Renal cortex interstitium (tissue), 11 donors: ENCODE measurements at regions not wholly inside any gene's neighbourhood (a gene's known extent, or its start where the extent isn't known, plus 50 kb on each side); places are given as distances from the start of the nearest gene placed in this dataset.
"Not testable (repeated sequence)": the region's sequence is repeated elsewhere in the genome, so short reads cannot be mapped to it uniquely, and the experiment has no call there.

Experiments used
- DNase-seq, 11 donors: peaks; one replicate each; pipeline ENCODE4 v3.0.0-alpha.2; 2013; ENCODE audit warnings: low read depth in 9 of 11, low spot score in 4 of 11; ENCODE audit errors: extremely low read depth in 1 of 11

- DNase-seq: peak in 1 of 11 donors; percentile 7
Observed at GRCh38 chr5:50501491-50502228, 60.6 kb upstream of the EMB start.

DNA sequence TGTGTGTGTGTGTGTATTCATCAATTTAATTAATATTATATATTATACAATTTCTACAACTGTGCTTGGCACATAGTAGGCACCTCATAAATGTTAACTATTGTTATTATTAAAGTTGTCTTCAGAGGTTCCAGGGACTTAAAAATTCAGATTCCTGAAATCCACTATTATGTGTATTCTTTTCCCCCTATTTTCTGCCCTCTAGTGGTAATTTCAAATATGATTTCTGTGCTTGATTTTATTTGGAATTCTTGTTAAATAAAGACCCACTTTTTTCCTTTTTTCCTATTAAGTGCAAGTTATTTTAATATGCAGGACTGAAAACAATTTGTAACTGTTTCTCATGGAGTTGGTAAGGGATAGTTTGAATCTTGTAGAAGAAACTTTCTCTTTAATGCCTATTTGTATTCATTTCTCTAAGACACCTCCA lies 72.0 kb upstream of the EMB start:
- DNase-seq: not testable (repeated sequence)

DNA sequence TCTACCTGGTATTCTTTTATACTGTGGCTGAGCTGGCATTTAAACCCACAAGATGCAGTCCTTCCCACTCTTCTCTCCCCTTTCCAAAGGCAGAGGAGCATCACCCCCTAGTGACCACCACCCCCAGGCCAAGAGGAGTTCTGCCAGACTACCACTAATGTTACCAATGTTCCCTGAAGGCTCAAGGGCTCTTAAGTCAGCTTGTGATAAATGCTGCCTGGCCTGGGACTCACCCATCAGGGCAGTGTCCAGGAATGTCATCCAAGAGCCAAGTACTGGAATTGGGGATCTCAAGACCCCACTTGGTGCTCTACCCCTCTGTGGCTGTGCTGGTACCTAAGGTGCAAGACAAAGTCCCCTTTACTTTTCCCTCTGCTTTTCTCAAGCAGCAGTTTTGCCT lies 80.0 kb upstream of the EMB start:
- DNase-seq: not testable (repeated sequence)

DNA sequence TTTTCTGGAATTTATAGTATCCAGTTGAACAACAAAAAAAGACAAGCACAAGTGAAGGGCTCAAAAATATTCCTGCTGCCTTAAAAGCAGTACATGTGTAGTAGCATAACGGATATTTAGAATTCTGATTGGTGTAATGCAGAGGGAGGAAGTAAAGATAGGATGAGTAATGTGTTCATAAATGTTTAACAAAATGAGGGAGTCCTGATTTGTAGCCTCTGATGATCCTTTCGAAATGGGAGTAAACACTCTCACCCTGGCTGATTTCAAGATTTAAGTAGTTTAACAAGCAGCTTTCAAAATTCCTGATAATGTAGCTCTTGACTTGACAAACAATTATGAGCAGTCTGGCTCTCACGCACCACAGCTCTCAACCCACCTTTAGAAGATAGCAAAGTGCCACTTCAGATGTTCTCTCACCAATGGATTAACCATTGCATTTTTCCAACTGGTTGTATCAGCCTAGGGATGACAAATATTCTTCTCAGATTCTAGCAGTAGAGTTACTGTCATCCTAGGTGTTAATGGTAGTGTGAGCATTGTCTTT lies 86.5 kb upstream of the EMB start:
- not testable (repeated sequence) for DNase-seq

DNA sequence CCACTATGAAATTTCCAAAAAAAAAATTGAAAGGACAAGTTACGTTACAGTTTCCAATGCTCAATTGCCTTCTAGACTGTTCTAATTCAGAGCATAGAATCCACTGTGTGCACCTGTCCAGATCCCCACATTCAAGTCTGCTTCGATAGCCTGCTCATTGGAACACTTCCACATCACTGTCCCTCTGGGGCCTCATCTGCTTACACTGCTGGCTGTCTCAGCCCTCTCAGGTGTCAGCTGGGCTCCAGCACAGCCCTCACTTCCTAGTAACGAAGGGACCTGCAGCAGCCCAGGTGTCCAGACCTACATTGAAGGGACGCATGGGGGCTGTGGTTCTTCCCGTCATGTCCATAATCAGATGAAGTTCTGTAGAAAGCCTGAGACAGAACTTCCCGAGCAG lies 94.3 kb upstream of the EMB start:
- DNase-seq: no peak

DNA sequence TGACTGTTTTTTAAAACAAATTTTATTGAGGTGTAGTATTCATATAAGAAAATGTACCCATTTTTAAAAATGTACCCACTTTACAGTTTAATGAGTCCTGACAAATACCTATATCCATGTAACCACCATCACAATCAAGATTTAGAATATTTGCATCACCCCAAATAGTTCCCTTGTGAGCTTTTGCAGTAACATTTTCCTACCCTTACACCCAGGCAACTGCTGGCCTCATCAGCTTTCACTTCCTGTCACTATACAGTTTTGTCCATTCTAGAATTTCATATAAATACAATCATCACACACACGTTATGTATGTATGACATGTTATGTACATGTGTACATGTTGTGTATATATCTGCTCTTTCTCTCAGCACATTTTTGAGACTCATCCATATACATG lies 96.4 kb upstream of the EMB start:
- not testable (repeated sequence) for DNase-seq

GRCh38 chr5:50547303-50547702 lies 106.2 kb upstream of the EMB start:
- DNase-seq: no peak

GRCh38 chr5:50550267-50550666 lies 109.2 kb upstream of the EMB start:
- no peak for DNase-seq

- no peak for DNase-seq
Observed at GRCh38 chr5:50550993-50551392, 109.9 kb upstream of the EMB start.

GRCh38 chr5:50553560-50553984 lies 112.5 kb upstream of the EMB start:
- no peak for DNase-seq

GRCh38 chr5:50558640-50559039 lies 107.8 kb upstream of the PARP8 start:
- not testable (repeated sequence) for DNase-seq

DNA sequence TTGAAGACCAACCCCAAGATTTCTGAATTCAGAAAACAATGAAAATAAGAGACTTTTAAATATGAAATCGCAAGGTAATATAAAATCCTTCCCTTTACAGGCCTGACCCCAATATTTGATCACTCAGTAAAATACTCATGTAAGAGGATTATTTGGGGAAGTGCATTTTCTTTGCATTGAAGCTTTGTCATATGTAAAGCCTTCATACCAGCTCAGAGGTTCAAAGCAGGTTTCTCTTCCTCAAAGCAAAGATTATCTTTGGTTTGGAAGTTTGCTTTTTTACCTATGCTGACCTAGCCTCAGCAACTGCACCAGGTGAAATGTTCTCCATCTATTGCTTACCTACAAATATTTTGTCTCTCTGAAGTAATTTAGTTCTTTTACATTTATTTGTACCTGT lies 106.5 kb upstream of the PARP8 start:
- no peak for DNase-seq

DNA sequence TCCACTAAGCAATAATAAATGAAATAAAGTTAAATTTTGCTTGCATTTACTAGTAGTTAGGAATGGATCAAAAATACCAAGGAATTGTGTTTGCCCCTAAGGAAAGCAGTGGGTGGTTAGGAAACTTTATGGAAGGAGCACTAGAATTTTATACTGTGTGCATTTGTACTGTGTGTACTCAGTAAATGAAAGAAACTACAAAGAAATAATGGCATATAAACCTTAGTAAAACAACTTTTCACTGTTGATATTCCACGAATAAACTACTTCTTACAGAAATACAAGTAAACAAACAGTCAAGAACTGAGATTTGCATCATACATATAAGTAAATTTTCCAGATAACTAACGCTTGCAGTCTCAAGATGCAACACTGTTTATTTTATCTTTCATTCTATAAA lies 103.7 kb upstream of the PARP8 start:
- no peak for DNase-seq

DNA sequence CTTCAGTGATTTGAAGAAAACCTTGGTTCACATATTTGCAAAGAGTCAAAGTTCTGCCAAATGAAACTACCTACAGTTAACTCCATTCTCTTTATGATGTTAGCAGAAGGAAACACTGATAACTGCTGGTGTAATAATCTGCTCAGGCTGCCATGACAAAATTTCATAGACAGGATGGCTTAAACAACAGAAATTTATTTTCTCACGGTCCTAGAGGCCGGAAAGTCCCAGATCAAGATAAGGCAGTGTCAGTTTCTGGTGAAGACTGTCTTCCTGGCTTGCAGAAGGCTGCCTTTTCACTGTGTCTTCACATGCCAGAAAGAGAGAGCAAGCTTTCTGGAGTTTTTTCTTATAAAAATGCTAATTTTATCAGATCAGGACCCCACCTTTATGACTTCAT lies 102.4 kb upstream of the PARP8 start:
- no peak for DNase-seq

DNA sequence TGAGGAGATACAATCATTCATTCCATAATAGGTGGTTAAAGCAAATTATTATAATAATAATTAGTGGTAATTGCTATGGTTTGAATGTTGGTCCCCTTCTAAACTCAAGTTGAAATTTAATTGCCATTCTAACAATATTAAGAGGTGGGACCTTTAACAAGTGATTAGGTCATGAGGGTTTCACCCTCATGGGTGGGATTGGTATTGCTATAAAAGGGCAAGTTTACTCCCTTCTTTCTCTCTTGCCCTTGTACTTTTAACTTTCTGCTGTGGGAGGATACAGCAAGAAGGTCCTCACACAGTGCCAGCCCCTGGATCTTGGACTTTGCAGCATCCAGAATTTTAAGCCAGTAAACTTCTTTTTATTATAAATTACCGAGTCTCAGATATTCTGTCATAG lies 101.9 kb upstream of the PARP8 start:
- no peak for DNase-seq

DNA sequence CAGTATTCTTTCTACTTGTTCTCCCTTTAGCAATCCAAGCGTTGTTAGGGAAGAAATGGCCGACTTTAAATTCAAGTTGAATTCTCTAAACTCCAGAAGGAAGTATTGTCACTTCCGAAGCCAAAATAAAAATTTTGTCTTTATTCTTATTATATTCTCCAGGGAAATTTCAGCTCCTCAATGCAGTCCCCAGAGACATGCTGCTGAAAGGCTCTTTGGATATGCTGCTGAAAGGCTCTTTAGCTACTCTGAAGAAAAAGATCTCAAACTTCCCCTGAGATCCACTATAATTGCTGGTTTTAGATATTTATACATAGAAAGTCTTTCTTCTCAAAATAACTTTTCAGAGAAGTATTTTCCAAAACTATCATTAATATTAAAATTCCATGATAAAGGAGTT lies 92.3 kb upstream of the PARP8 start:
- no peak for DNase-seq

DNA sequence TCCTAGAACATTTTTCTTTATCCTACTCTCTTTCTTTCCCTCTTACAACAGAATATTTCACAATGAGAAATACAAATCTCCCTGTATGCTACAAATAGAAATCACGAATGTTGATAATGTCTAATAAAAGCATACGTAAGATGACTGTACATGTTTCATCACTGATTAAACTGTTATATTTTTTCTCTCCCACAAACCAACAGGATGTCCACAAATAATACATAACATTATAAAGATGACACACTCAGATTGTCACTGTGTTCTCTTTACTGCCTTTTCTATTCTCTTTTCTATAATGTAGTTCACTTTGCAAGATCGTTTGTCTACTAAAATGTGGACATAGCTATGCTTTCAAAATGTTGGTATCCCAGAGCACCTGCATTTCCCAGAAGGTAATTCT lies 90.7 kb upstream of the PARP8 start:
- no peak for DNase-seq

GRCh38 chr5:50576265-50576664 lies 90.2 kb upstream of the PARP8 start:
- DNase-seq: no peak

DNA sequence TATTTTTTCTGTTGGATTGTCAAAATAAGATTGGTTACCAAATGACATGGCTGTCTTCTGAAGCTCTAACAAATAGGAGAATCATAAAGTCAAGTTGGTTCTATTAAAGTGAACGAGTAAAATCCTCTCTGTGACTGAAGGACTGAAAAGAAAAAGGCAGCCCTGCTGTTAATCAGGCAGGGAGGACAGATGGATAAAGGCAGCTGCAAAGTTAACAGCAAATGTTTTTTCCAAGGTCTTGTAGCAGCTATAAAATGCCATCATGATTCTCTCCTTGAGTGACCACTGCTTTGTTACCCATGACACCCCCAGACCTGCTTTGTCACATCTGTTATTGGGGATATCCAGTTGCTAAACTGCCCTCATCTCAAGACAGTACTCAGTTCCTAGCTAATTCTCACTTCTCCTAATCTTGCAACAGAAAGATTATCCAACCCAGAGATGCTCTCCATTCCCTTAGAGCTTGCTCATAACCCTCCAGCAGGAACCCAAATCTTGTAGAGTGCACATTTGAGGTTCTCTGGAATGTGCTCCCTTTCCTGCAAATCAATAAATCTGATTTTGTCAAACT lies 89.7 kb upstream of the PARP8 start:
- peak in 1 of 11 donors; percentile 3 for DNase-seq

- DNase-seq: no peak
Observed at GRCh38 chr5:50580506-50580905, 85.9 kb upstream of the PARP8 start.

DNA sequence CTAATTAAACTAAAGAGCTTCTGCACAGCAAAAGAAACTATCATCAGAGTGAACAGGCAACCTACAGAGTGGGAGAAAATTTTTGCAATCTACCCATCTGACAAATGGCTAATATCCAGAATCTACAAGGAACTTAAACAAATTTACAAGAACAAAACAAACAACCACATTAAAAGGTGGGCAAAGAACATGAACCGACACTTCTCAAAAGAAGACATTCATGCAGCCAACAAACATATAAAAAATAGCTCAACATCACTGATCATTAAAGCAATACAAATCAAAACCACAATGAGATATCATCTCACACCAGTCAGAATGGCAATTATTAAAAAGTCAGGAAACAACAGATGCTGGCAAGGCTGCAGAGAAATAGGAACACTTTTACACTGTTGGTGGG lies 84.6 kb upstream of the PARP8 start:
- DNase-seq: not testable (repeated sequence)
